Astrocyte (in vitro differentiated cells and primary cell): ENCODE measurements at regions not wholly inside any gene's neighbourhood (a gene's known extent, or its start where the extent isn't known, plus 50 kb on each side); places are given as distances from the start of the nearest gene placed in this dataset.
"Not testable (repeated sequence)": the region's sequence is repeated elsewhere in the genome, so short reads cannot be mapped to it uniquely, and the experiment has no call there.

Experiments used
- DNase-seq: peaks from one replicate; pipeline ENCODE4 v3.0.0-alpha.2; 2010; ENCODE audit warnings: low read depth
- FAIRE-seq: peaks from 2 replicates; lab custom pipeline; 2011; peaks lifted over from hg19 to GRCh38; lab: Jason Lieb, UNC
- H2AFZ ChIP-seq: 2 replicates; pipeline ENCODE4 v1.6.0; 2012; ENCODE audit warnings: low read depth, low read length, inconsistent platforms
- H3K27ac ChIP-seq: 2 replicates; pipeline ENCODE4 v1.5.1; 2011; ENCODE audit warnings: low read depth, low read length, inconsistent platforms
- H3K27me3 ChIP-seq: 2 replicates; pipeline ENCODE4 v1.6.0; 2011; ENCODE audit warnings: low read length, inconsistent platforms; ENCODE audit not compliant: insufficient read depth
- H3K36me3 ChIP-seq: 2 replicates; pipeline ENCODE4 v1.5.1; 2011; ENCODE audit warnings: low read length, inconsistent platforms; ENCODE audit not compliant: insufficient read depth
- H3K4me1 ChIP-seq: 2 replicates; pipeline ENCODE4 v1.5.1; 2011; ENCODE audit warnings: low read length, inconsistent platforms; ENCODE audit not compliant: insufficient read depth
- H3K4me2 ChIP-seq: 2 replicates; pipeline ENCODE4 v1.6.0; 2012; ENCODE audit warnings: low read length, inconsistent platforms
- H3K4me3 ChIP-seq: 2 replicates; pipeline ENCODE4 v1.5.1; 2011; ENCODE audit warnings: low read depth, mild to moderate bottlenecking, low read length, inconsistent platforms; ENCODE audit not compliant: insufficient read depth
- H3K79me2 ChIP-seq: 2 replicates; pipeline ENCODE4 v1.6.0; 2012; ENCODE audit warnings: mild to moderate bottlenecking, low read length, inconsistent platforms; ENCODE audit not compliant: insufficient read depth
- H3K9ac ChIP-seq: 2 replicates; pipeline ENCODE4 v1.6.0; 2012; ENCODE audit warnings: mild to moderate bottlenecking, low read length, inconsistent platforms
- H3K9me3 ChIP-seq: 2 replicates; pipeline ENCODE4 v1.5.1; 2012; ENCODE audit warnings: low read depth, mild to moderate bottlenecking, low read length, inconsistent platforms; ENCODE audit not compliant: insufficient read depth
- H4K20me1 ChIP-seq: 2 replicates; pipeline ENCODE4 v1.6.0; 2012; ENCODE audit warnings: low read length, inconsistent platforms; ENCODE audit not compliant: insufficient read depth
- H3K27ac Mint-ChIP-seq: one replicate; pipeline ENCODE4 v1.8.0; 2021; ENCODE audit warnings: mild to moderate bottlenecking, mixed read lengths; ENCODE audit not compliant: unreplicated experiment
- H3K27me3 Mint-ChIP-seq: one replicate; pipeline ENCODE4 v1.8.0; 2021; ENCODE audit warnings: low read depth, mixed read lengths; ENCODE audit not compliant: unreplicated experiment
- H3K36me3 Mint-ChIP-seq: one replicate; pipeline ENCODE4 v1.8.0; 2021; ENCODE audit warnings: low read depth, mixed read lengths; ENCODE audit not compliant: unreplicated experiment
- H3K4me1 Mint-ChIP-seq: one replicate; pipeline ENCODE4 v1.8.0; 2021; ENCODE audit warnings: low read depth, mixed read lengths; ENCODE audit not compliant: unreplicated experiment
- H3K4me3 Mint-ChIP-seq: one replicate; pipeline ENCODE4 v1.8.0; 2021; ENCODE audit warnings: mild to moderate bottlenecking, moderate library complexity, mixed read lengths; ENCODE audit not compliant: unreplicated experiment
- H3K9me3 Mint-ChIP-seq: one replicate; pipeline ENCODE4 v1.8.0; 2021; ENCODE audit warnings: mild to moderate bottlenecking, mixed read lengths; ENCODE audit not compliant: unreplicated experiment
- CTCF ChIP-seq: IDR thresholded peaks from 2 replicates; pipeline ENCODE4 v1.5.1; 2011; ENCODE audit warnings: low read depth, mild to moderate bottlenecking, inconsistent platforms, low read length, moderate library complexity; ENCODE audit not compliant: insufficient read depth
- EZH2 ChIP-seq: IDR thresholded peaks from 2 replicates; pipeline ENCODE4 v1.6.1; 2012; ENCODE audit warnings: mild to moderate bottlenecking, low read length, inconsistent platforms; ENCODE audit not compliant: insufficient read depth

- Histone ChIP-seq H3K27ac (no peak overlapping the region), H3K79me2 (peaks cover 35% of the 10 kb centered on the region), H3K9ac (no peak overlapping the region), H3K27me3 (no peaks in the 10 kb centered on the region), H3K4me3 (no peak overlapping the region), H3K36me3 (no peaks in the 10 kb centered on the region), H4K20me1 (no peaks in the 10 kb centered on the region), H3K9me3 (no peaks in the 10 kb centered on the region), H3K4me2 (no peak overlapping the region), H3K4me1 (no peaks in the 10 kb centered on the region), H2AFZ (no peak overlapping the region)
- H3K36me3 Mint-ChIP-seq, result no peaks in the 10 kb centered on the region
- no peak overlapping the region for H3K27ac Mint-ChIP-seq
- no peaks in the 10 kb centered on the region for H3K4me1 Mint-ChIP-seq
- peaks cover 3% of the 10 kb centered on the region for H3K27me3 Mint-ChIP-seq
- DNase-seq, result no peak
- H3K9me3 Mint-ChIP-seq, result no peaks in the 10 kb centered on the region
- no peak for FAIRE-seq
- no peak for TF ChIP-seq CTCF
- H3K4me3 Mint-ChIP-seq, result no peak overlapping the region
These were observed 152.2 kb downstream of the LIPI start for GRCh38 chr21:14058566-14058965.

GRCh38 chr21:14057841-14058481, 152.8 kb downstream of the LIPI start:
- not testable (repeated sequence) for H3K27me3 Mint-ChIP-seq, H3K27ac Mint-ChIP-seq, H3K4me1 Mint-ChIP-seq

DNA sequence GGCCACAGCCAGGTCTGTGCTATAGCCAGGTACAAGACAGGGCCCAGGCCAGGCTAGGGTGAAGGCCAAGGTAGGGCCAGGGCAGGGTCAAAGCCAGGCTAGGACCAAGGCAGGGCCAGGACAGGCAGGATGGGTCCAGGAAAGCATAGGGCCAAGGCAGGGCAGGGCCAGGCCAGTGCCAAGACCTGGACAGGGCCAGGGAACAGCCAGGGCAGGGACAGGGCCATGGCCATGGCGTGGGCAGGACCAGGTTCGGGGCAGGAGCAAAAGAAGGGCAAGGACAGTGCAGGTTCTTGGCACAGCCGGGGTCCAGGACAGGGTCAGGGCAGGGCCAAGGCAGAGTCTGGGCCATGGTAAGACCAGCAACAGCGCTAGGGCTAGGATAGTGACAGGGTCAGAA, 153.4 kb downstream of the LIPI start:
- DNase-seq, result no peak
- Histone ChIP-seq H3K27ac (no peak overlapping the region), H2AFZ (no peak overlapping the region), H3K79me2 (peaks cover 41% of the 10 kb centered on the region), H3K36me3 (no peaks in the 10 kb centered on the region), H3K4me3 (no peak overlapping the region), H3K9me3 (no peaks in the 10 kb centered on the region), H3K9ac (no peak overlapping the region), H3K4me1 (no peaks in the 10 kb centered on the region), H3K4me2 (no peak overlapping the region), H4K20me1 (peaks cover 4% of the 10 kb centered on the region), H3K27me3 (no peaks in the 10 kb centered on the region)
- no peaks in the 10 kb centered on the region for H3K4me1 Mint-ChIP-seq
- H3K4me3 Mint-ChIP-seq, result no peak overlapping the region
- no peaks in the 10 kb centered on the region for H3K9me3 Mint-ChIP-seq
- FAIRE-seq, result no peak
- TF ChIP-seq EZH2 (no peak), CTCF (no peak)
- H3K27me3 Mint-ChIP-seq, result peaks cover 2% of the 10 kb centered on the region
- no peak overlapping the region for H3K27ac Mint-ChIP-seq
- no peaks in the 10 kb centered on the region for H3K36me3 Mint-ChIP-seq

More at GRCh38 chr21:14057841-14058481, 152.8 kb downstream of the LIPI start:
- H3K27me3 ChIP-seq, H3K4me2 ChIP-seq, H3K9ac ChIP-seq, H3K4me3 ChIP-seq, H3K27ac ChIP-seq, H3K36me3 ChIP-seq, H2AFZ ChIP-seq, H3K36me3 Mint-ChIP-seq, H3K9me3 ChIP-seq, H3K4me3 Mint-ChIP-seq, H3K9me3 Mint-ChIP-seq, H4K20me1 ChIP-seq, FAIRE-seq, H3K4me1 ChIP-seq: not testable (repeated sequence)
- H3K79me2 ChIP-seq, result peaks cover 38% of the 10 kb centered on the region
- DNase-seq, result peak; percentile 8
